Caco-2 (cell line): ENCODE measurements at regions not wholly inside any gene's neighbourhood (a gene's known extent, or its start where the extent isn't known, plus 50 kb on each side); places are given as distances from the start of the nearest gene placed in this dataset.

Experiments used
- BruUV-seq: library from RNA; stranded (reverse); fragments of 400-500 nt; replicated peaks from 2 replicates; lab custom pipeline; 2021; lab: Mats Ljungman, UMichigan
- CTCF ChIA-PET: fragments of 300-600 bp; sonication (Branson Sonifier 250); formaldehyde crosslinking; loops from one replicate; lab custom pipeline; 2022; ENCODE audit warnings: antibody characterized with exemption; lab: Charles Lee
- POLR2A ChIA-PET: fragments of 300-600 bp; sonication (Branson Sonifier 250); formaldehyde crosslinking; loops from one replicate; lab custom pipeline; 2022; ENCODE audit warnings: antibody characterized with exemption; lab: Charles Lee
- DNase-seq, 2 experiments: peaks; one replicate each; pipeline versions ENCODE4 v3.0.0 to v3.0.0-alpha.2; 2020 to 2022
- H3K27me3 ChIP-seq: replicated peaks from 2 replicates; pipeline ENCODE4 v1.6.0; 2011; ENCODE audit warnings: low read length; ENCODE audit not compliant: control insufficient read depth, insufficient read depth
- H3K36me3 ChIP-seq: 2 replicates; pipeline ENCODE4 v1.5.1; 2011; ENCODE audit warnings: low read length; ENCODE audit not compliant: control insufficient read depth, insufficient read depth
- H3K4me1 ChIP-seq: fragments of 250-450 bp; sonication (Bioruptor Pico); 2 replicates; pipeline ENCODE4 v1.5.1; 2020; ENCODE audit warnings: mild to moderate bottlenecking
- H3K4me3 ChIP-seq: 2 replicates; pipeline ENCODE4 v1.5.1; 2011; ENCODE audit warnings: low read depth, mild to moderate bottlenecking, control low read depth, low read length
- H3K9me3 ChIP-seq: fragments of 250-450 bp; sonication (Bioruptor Pico); 2 replicates; pipeline ENCODE4 v1.5.1; 2020; ENCODE audit warnings: mild to moderate bottlenecking, moderate library complexity
- H3K27ac Mint-ChIP-seq: one replicate; pipeline ENCODE4 v1.8.0; 2022; ENCODE audit warnings: mixed read lengths; ENCODE audit not compliant: unreplicated experiment
- H3K27me3 Mint-ChIP-seq: one replicate; pipeline ENCODE4 v1.8.0; 2022; ENCODE audit warnings: mixed read lengths; ENCODE audit not compliant: insufficient read depth, unreplicated experiment
- H3K36me3 Mint-ChIP-seq: one replicate; pipeline ENCODE4 v1.8.0; 2022; ENCODE audit warnings: mild to moderate bottlenecking, mixed read lengths; ENCODE audit not compliant: insufficient read depth, unreplicated experiment
- H3K4me1 Mint-ChIP-seq: one replicate; pipeline ENCODE4 v1.8.0; 2022; ENCODE audit warnings: low read depth, mixed read lengths; ENCODE audit not compliant: unreplicated experiment
- H3K4me3 Mint-ChIP-seq: one replicate; pipeline ENCODE4 v1.8.0; 2022; ENCODE audit warnings: mild to moderate bottlenecking, moderate library complexity, mixed read lengths; ENCODE audit not compliant: unreplicated experiment
- H3K9me3 Mint-ChIP-seq: one replicate; pipeline ENCODE4 v1.8.0; 2022; ENCODE audit warnings: mixed read lengths; ENCODE audit not compliant: unreplicated experiment
- CTCF ChIP-seq, 2 experiments: fragments of 200-600 bp in 1 of 2; IDR thresholded peaks; 1 replicate in 1 of 2; 2 replicates in 1 of 2; pipeline versions ENCODE4 v1.5.1 to v1.8.0; 2011 to 2022; ENCODE audit warnings: antibody characterized with exemption in 1 of 2, control low read depth in 1 of 2, inconsistent platforms in 1 of 2, low read depth in 1 of 2, low read length in 1 of 2, mild to moderate bottlenecking in 1 of 2, moderate library complexity in 1 of 2; ENCODE audit not compliant: insufficient read depth in 1 of 2, severe bottlenecking in 1 of 2, unreplicated experiment in 1 of 2
- intact Hi-C: fragments of 100-400 bp; cut with micrococcal nuclease; formaldehyde crosslinking; loops from one replicate; pipeline ENCODE4 v1.10.0; 2022; ENCODE audit not compliant: unreplicated experiment

GRCh38 chr4:119870856-119871255, 195.8 kb downstream of the MAD2L1 start:
- no peaks in the 10 kb centered on the region for H3K36me3 Mint-ChIP-seq
- H3K4me1 Mint-ChIP-seq = peaks cover 11% of the 10 kb centered on the region
- no peaks in the 10 kb centered on the region for H3K9me3 ChIP-seq
- no peak overlapping the region for H3K27ac Mint-ChIP-seq
- no peaks in the 10 kb centered on the region for H3K4me1 ChIP-seq
- ChIA-PET CTCF (no interaction called here), POLR2A (no interaction called here)
- H3K9me3 Mint-ChIP-seq = no peaks in the 10 kb centered on the region
- intact Hi-C loops = loop anchor here (5.0 kb wide), 1 partner anchor 244 kb away; the partner anchor contains the start of gene PDE5A
- no peak for DNase-seq
- H3K36me3 ChIP-seq = no peaks in the 10 kb centered on the region
- H3K27me3 Mint-ChIP-seq = no peaks in the 10 kb centered on the region
- H3K4me3 Mint-ChIP-seq = no peak overlapping the region
- BruUV-seq = no TSS peak
- H3K27me3 ChIP-seq = no peaks in the 10 kb centered on the region
- no peak for TF ChIP-seq CTCF (IDR thresholded peaks at IDR 0.05; ENCODE audit: insufficient read depth in 1 of 2, low read depth in 1 of 2, low read length in 1 of 2, severe bottlenecking in 1 of 2, unreplicated experiment in 1 of 2)
- H3K4me3 ChIP-seq = no peak overlapping the region

- Histone ChIP-seq H3K36me3 (no peaks in the 10 kb centered on the region), H3K9me3 (no peaks in the 10 kb centered on the region), H3K4me1 (peaks cover 18% of the 10 kb centered on the region), H3K4me3 (no peak overlapping the region), H3K27me3 (no peaks in the 10 kb centered on the region)
- Mint-ChIP-seq H3K27me3 (no peaks in the 10 kb centered on the region), H3K4me3 (no peak overlapping the region), H3K4me1 (peaks cover 10% of the 10 kb centered on the region), H3K36me3 (no peaks in the 10 kb centered on the region), H3K27ac (no peak overlapping the region), H3K9me3 (no peaks in the 10 kb centered on the region)
- no peak for DNase-seq
- no peak for TF ChIP-seq CTCF (IDR thresholded peaks at IDR 0.05; ENCODE audit: insufficient read depth in 1 of 2, low read depth in 1 of 2, low read length in 1 of 2, severe bottlenecking in 1 of 2, unreplicated experiment in 1 of 2)
- POLR2A ChIA-PET = no interaction called here
- intact Hi-C loops = no loop called here
- CTCF ChIA-PET = no interaction called here
- no TSS peak for BruUV-seq
These were observed 200.9 kb downstream of the MAD2L1 start for GRCh38 chr4:119865789-119866188.

GRCh38 chr4:119865389-119865788, 201.3 kb downstream of the MAD2L1 start:
- Mint-ChIP-seq H3K4me1 (peaks cover 10% of the 10 kb centered on the region), H3K36me3 (no peaks in the 10 kb centered on the region), H3K27me3 (no peaks in the 10 kb centered on the region), H3K27ac (no peak overlapping the region), H3K4me3 (no peak overlapping the region), H3K9me3 (no peaks in the 10 kb centered on the region)
- intact Hi-C loops = no loop called here
- ChIA-PET POLR2A (no interaction called here), CTCF (no interaction called here)
- H3K9me3 ChIP-seq = no peaks in the 10 kb centered on the region
- H3K27me3 ChIP-seq = no peaks in the 10 kb centered on the region
- H3K4me1 ChIP-seq = peaks cover 18% of the 10 kb centered on the region
- no peak for DNase-seq
- no peak overlapping the region for H3K4me3 ChIP-seq
- no TSS peak for BruUV-seq
- H3K36me3 ChIP-seq = no peaks in the 10 kb centered on the region
- no peak for TF ChIP-seq CTCF (IDR thresholded peaks at IDR 0.05; ENCODE audit: insufficient read depth in 1 of 2, low read depth in 1 of 2, low read length in 1 of 2, severe bottlenecking in 1 of 2, unreplicated experiment in 1 of 2)
